HL-60 (cell line): ENCODE measurements at regions not wholly inside any gene's neighbourhood (a gene's known extent, or its start where the extent isn't known, plus 50 kb on each side); places are given as distances from the start of the nearest gene placed in this dataset.

Experiments used
- DNase-seq, 2 experiments: peaks; one replicate each; pipeline ENCODE4 v3.0.0-alpha.2; 2010 to 2020; ENCODE audit warnings: low read depth in 1 of 2, low spot score in 1 of 2
- H3K27ac ChIP-seq: fragments of 250-450 bp; sonication (Bioruptor Pico); replicated peaks from 2 replicates; pipeline ENCODE4 v1.5.1; 2020; ENCODE audit warnings: mild to moderate bottlenecking, moderate library complexity
- H3K27me3 ChIP-seq: fragments of 250-450 bp; sonication (Bioruptor Pico); 2 replicates; pipeline ENCODE4 v1.5.1; 2021; ENCODE audit warnings: mild to moderate bottlenecking, moderate library complexity; ENCODE audit not compliant: insufficient read depth, poor library complexity, severe bottlenecking
- H3K4me3 ChIP-seq: replicated peaks from 2 replicates; pipeline ENCODE4 v1.5.1; 2011; ENCODE audit warnings: mild to moderate bottlenecking, control low read depth, low read length; ENCODE audit not compliant: insufficient read depth
- GABPA ChIP-seq: IDR thresholded peaks from 2 replicates; pipeline ENCODE4 v1.6.1; 2012; ENCODE audit warnings: low read depth
- POLR2AphosphoS5 ChIP-seq: IDR thresholded peaks from 2 replicates; pipeline ENCODE4 v1.6.1; 2012; ENCODE audit warnings: low read depth
- SPI1 ChIP-seq: IDR thresholded peaks from 2 replicates; pipeline ENCODE4 v1.6.1; 2012; ENCODE audit warnings: low read depth, mild to moderate bottlenecking, borderline replicate concordance
- TF ChIP-seq, protein P1 (sequence below): IDR thresholded peaks from 2 replicates; pipeline ENCODE4 v1.6.1; 2012; ENCODE audit warnings: low read depth; ENCODE audit not compliant: insufficient replicate concordance
- TF ChIP-seq, protein P2 (sequence below): IDR thresholded peaks from one replicate; pipeline ENCODE4 v1.5.1; 2011; ENCODE audit warnings: low read length, control low read depth, inconsistent platforms; ENCODE audit not compliant: insufficient read depth

DNA sequence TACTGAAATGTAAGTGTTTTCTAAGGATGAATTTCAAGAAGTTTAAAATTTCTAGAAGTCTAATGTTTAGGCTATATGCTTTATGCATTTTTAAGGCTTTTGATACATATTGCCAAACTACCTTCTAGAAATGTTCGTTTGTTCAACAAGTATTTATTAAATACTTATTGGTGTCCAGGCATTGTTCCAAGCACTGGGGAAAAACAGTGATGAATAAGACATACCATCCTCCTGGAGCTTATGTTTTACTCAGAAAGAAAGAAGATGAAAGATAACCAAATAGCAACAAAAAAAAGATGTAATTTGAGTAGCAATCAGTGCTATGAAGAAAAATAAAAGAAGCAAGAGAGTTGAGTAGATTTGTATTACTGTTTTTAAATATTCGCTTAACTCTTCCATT, 692.9 kb downstream of the SLC4A3 start:
- no peaks in the 10 kb centered on the region for H3K27me3 ChIP-seq
- DNase-seq = no peak
- no peak overlapping the region for H3K27ac ChIP-seq
- TF ChIP-seq SPI1 (no peak), POLR2AphosphoS5 (no peak), GABPA (no peak)
- TF ChIP-seq, protein P1, sequence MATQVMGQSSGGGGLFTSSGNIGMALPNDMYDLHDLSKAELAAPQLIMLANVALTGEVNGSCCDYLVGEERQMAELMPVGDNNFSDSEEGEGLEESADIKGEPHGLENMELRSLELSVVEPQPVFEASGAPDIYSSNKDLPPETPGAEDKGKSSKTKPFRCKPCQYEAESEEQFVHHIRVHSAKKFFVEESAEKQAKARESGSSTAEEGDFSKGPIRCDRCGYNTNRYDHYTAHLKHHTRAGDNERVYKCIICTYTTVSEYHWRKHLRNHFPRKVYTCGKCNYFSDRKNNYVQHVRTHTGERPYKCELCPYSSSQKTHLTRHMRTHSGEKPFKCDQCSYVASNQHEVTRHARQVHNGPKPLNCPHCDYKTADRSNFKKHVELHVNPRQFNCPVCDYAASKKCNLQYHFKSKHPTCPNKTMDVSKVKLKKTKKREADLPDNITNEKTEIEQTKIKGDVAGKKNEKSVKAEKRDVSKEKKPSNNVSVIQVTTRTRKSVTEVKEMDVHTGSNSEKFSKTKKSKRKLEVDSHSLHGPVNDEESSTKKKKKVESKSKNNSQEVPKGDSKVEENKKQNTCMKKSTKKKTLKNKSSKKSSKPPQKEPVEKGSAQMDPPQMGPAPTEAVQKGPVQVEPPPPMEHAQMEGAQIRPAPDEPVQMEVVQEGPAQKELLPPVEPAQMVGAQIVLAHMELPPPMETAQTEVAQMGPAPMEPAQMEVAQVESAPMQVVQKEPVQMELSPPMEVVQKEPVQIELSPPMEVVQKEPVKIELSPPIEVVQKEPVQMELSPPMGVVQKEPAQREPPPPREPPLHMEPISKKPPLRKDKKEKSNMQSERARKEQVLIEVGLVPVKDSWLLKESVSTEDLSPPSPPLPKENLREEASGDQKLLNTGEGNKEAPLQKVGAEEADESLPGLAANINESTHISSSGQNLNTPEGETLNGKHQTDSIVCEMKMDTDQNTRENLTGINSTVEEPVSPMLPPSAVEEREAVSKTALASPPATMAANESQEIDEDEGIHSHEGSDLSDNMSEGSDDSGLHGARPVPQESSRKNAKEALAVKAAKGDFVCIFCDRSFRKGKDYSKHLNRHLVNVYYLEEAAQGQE = no peak
- TF ChIP-seq, protein P2, sequence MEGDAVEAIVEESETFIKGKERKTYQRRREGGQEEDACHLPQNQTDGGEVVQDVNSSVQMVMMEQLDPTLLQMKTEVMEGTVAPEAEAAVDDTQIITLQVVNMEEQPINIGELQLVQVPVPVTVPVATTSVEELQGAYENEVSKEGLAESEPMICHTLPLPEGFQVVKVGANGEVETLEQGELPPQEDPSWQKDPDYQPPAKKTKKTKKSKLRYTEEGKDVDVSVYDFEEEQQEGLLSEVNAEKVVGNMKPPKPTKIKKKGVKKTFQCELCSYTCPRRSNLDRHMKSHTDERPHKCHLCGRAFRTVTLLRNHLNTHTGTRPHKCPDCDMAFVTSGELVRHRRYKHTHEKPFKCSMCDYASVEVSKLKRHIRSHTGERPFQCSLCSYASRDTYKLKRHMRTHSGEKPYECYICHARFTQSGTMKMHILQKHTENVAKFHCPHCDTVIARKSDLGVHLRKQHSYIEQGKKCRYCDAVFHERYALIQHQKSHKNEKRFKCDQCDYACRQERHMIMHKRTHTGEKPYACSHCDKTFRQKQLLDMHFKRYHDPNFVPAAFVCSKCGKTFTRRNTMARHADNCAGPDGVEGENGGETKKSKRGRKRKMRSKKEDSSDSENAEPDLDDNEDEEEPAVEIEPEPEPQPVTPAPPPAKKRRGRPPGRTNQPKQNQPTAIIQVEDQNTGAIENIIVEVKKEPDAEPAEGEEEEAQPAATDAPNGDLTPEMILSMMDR = no peak
- H3K4me3 ChIP-seq = no peak overlapping the region

DNA sequence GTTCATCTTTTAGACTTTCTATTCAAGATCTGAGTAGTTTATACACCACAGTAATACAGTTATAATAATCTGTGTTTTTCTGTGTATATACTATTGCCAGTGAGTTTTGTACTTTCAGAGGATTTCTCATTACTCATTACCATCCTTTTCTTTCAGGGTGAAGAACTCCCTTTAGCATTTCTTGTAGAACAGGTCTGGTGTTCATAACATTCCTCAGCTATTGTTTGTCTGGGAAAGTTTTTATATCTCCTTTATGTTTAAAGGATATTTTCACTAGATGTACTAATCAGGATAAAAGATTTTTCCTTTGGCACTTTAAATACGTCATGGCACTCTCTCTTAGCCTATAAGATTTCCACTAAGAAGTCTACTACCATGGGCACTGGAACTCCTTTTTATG, 705.5 kb downstream of the SLC4A3 start:
- Histone ChIP-seq H3K27me3 (no peaks in the 10 kb centered on the region), H3K4me3 (no peak overlapping the region), H3K27ac (no peak overlapping the region)
- TF ChIP-seq GABPA (no peak), SPI1 (no peak), POLR2AphosphoS5 (no peak)
- TF ChIP-seq, protein P2 = no peak
- TF ChIP-seq, protein P1 = no peak
- no peak for DNase-seq

DNA sequence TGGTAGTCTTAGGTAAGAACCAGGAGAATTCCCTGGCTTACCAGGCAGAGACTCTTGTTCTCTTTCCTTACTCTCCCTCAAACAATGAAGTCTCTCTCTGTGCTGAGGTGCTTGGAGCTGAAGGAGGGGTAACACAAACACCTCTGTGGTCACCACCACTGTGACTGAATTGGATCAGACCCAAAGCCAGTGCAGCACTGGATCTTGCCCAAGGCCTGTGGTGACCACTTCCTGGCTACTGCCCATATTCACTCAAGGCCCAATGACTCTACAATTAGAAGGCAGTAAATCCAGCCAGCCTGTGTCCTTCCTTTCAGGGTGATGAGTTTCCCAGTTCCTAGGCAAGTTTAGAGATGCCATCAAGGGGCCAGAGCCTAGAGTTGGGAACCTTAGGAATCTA, 706.8 kb downstream of the SLC4A3 start:
- H3K27me3 ChIP-seq = no peaks in the 10 kb centered on the region
- no peak overlapping the region for H3K4me3 ChIP-seq
- TF ChIP-seq POLR2AphosphoS5 (no peak), GABPA (no peak)
- TF ChIP-seq, protein P1 = no peak
- H3K27ac ChIP-seq = no peak overlapping the region
- no peak for DNase-seq
